Fibroblast of pulmonary artery (primary cell): ENCODE measurements at regions not wholly inside any gene's neighbourhood (a gene's known extent, or its start where the extent isn't known, plus 50 kb on each side); places are given as distances from the start of the nearest gene placed in this dataset.

ENCODE experiments used
- DNase-seq: peaks from one replicate; pipeline ENCODE4 v3.0.0-alpha.2; 2010; ENCODE audit warnings: low read depth
- H3K4me3 ChIP-seq: replicated peaks from 2 replicates; pipeline ENCODE4 v1.5.1; 2011; ENCODE audit warnings: low read depth, mild to moderate bottlenecking, control low read depth, low read length, moderate library complexity
- TF ChIP-seq, protein P1 (sequence below): IDR thresholded peaks from 2 replicates; pipeline ENCODE4 v1.5.1; 2011; ENCODE audit warnings: mild to moderate bottlenecking, control low read depth, low read length, inconsistent platforms; ENCODE audit errors: missing control alignments

DNA sequence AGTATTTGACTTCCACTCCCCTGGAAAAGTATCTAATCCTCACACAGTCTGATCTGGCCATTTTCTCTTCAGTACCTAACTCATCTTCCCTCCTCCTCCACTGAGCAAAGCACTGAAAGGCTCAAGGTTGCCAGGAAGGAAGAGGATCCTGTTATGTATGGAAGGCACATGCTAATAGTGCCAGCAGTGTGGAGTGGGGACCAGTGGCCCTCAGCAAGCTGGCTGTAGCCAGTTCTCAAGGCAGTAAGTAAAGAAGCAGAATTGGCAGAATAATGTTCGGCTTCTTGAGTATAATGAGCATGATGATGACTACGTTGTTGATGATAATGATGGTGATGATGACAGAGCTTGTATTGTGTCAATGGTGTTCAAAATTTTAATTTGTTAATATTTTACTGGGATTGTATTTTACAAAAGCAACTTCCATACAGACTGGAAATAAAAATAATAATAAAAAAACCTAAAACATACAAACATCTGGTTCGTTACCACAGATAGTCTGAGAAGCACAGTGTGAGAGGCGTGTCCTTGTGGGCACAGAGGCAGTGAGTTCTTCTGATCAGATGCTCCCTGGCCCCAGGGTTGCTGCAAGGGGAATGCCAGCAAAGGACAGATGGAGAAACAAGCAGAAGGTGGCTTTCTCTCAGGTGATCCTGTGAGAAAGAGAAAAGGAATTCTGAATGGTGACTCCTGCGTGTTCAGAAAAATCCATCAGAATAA lies 528.8 kb downstream of the CMPK2 start:
- DNase-seq: no peak
- H3K4me3 ChIP-seq: no peak overlapping the region

DNA sequence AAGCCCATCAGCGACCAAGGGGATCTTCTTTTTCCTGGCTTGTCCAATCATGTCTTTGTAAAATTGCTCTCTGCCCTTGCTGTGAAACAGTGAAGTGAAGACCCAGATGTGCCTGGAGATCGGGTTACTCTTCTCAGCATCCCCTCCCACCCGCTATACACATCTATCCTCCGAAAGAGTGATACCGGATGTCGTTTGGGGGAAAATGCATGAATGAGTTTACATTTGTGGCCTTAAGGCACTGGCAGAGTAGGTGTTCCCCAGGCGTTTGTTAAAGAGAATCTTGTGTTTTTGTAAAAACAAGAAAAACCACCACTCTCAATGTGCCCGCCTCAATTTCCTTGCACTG lies 528.3 kb downstream of the CMPK2 start:
- TF ChIP-seq, protein P1, sequence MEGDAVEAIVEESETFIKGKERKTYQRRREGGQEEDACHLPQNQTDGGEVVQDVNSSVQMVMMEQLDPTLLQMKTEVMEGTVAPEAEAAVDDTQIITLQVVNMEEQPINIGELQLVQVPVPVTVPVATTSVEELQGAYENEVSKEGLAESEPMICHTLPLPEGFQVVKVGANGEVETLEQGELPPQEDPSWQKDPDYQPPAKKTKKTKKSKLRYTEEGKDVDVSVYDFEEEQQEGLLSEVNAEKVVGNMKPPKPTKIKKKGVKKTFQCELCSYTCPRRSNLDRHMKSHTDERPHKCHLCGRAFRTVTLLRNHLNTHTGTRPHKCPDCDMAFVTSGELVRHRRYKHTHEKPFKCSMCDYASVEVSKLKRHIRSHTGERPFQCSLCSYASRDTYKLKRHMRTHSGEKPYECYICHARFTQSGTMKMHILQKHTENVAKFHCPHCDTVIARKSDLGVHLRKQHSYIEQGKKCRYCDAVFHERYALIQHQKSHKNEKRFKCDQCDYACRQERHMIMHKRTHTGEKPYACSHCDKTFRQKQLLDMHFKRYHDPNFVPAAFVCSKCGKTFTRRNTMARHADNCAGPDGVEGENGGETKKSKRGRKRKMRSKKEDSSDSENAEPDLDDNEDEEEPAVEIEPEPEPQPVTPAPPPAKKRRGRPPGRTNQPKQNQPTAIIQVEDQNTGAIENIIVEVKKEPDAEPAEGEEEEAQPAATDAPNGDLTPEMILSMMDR: no peak
- no peak for DNase-seq
- H3K4me3 ChIP-seq: no peak overlapping the region

More for the DNA sequence above, 528.8 kb downstream of the CMPK2 start:
- TF ChIP-seq, protein P1: no peak

DNA sequence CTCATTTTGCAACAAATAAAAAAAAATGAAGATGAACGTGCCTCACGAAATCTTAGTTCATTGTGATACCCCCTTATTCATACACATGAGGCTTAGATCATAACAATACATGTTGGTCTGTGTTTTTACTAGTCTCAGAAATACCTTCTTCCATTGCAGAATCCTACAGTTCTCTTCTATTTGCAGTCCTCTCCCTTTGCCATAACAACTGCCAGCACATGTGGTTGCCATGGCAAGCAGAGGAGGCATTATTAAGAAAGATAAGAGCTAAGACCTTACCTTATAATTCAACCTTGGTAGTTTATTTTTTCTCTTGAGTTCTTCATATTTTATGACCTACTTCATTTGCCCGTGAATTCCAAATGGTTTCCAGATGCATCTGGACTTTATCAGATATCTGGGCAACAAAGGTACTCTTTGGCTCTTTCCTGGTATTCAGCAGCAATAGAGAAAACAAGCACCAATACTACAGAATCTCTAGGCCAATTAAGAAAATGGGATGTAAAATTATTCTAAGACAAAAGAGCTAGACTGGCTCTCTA lies 524.0 kb downstream of the CMPK2 start:
- H3K4me3 ChIP-seq: no peak overlapping the region
- TF ChIP-seq, protein P1: no peak
- no peak for DNase-seq

DNA sequence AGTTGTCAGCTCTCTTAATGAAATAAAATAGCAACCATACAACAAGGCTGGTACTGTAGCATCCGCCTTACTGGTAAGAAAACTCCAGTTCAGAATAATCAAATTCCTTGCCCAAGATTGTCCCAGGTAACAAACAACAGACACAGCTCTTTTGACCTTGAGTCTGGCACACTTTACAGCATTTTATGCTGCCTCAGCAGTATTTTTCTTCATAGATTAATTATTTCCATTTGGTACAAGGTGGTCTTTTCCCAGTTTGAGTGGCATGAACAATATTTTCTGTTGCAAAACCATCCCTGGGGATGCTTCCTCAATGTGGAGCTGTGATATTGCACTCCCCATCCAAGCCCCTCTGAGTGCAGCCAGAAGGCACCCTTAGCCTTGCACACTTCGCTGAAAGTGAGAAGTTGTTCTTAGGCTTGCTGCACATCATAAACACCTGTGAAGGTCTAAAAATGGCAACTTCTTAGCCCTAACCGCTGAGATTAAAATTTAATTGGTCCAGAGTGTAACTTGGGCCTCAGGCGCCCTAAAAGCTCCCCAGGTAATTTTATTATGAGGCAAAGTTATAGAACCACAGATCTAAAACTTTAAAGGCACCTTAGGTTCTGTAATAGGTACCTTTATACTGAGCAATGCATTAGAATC lies 523.3 kb downstream of the CMPK2 start:
- TF ChIP-seq, protein P1: no peak
- no peak for DNase-seq
- no peak overlapping the region for H3K4me3 ChIP-seq

DNA sequence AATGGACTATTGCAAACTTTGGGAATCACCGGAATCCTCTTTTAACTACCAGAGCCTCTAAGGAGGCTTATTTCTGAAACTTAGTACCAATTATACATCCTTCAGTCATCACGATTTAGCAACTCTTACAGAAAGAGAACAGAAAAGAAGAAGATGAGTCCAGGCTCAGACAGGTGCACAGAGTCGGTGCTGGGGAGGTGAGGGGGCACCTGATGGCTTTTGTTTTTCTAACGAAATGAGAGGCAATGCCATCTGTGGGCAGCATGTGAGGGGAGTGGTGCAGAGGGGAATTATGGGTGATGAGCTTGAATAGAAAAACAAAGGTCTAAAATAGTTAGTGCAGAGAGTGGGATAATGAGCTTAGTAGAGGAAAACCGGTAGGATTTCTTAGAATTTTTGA lies 522.6 kb downstream of the CMPK2 start:
- TF ChIP-seq, protein P1: no peak
- DNase-seq: no peak
- H3K4me3 ChIP-seq: no peak overlapping the region

DNA sequence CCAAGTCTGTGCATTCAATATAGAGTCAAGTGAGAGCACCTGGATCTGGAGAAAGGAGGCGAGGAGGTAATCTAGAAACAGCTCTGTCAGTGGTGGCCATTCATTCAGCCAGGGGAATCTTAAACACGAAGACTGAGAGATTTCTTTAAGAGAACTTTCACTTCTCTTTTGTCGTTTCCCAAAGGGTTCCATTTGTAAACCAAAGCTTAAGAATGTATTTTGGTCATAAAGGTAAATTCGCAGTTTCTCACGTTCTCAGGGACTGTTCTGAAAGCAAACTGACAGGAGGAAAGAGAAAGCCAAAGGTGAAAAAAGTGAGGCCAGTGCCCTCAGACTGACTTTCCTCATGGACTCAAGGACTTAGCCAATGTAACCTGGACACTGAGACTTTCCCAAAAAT lies 513.5 kb downstream of the CMPK2 start:
- H3K4me3 ChIP-seq: no peak overlapping the region
- DNase-seq: no peak
- TF ChIP-seq, protein P1: no peak
